ENCODE measurements at regions not wholly inside any gene's neighbourhood (a gene's known extent, or its start where the extent isn't known, plus 50 kb on each side); places are given as distances from the start of the nearest gene placed in this dataset.
"Not testable (repeated sequence)": the region's sequence is repeated elsewhere in the genome, so short reads cannot be mapped to it uniquely, and the experiment has no call there.

DNA sequence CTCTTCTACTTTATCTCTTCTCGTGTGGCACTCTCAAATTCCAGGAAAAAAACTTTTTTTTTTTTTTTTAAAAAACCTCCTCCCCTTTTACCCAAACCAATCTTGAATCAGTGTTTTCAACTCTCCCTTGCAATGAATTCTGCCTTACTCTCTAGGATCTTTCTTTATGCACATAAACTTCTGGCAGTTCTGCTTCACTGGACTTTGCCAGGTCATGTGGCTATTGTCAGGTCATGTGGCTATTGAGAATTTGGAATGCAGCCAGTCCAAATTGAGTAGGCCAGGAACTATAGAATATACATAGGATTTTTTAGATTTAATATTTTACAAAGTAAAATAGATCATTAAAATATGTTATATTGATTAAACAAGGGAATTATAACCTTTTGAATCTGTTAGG is 218.2 kb downstream of the TMTC3 start:
- no peaks in the 10 kb centered on the region for H3K9me3 ChIP-seq (ENCODE audit: control insufficient read depth in 2 of 2, low read length in 2 of 2)
- Mint-ChIP-seq H3K4me1 (no peaks in the 10 kb centered on the region), H3K27ac (no peak overlapping the region), H3K9me3 (peaks cover 0 to 10% (median 2%) of the 10 kb centered on the region in 7 donors), H3K27me3 (no peaks in the 10 kb centered on the region), H3K4me3 (no peak overlapping the region), H3K36me3 (no peaks in the 10 kb centered on the region)
- H3K36me3 ChIP-seq (ENCODE audit: control insufficient read depth, insufficient read depth, low read length): no peaks in the 10 kb centered on the region
- no peak overlapping the region for H3K4me3 ChIP-seq (ENCODE audit: low read depth, low read length)
- no peak overlapping the region for H3K27ac ChIP-seq (ENCODE audit: insufficient read depth, low read length, poor library complexity, severe bottlenecking)
- no peak for ATAC-seq (ENCODE audit: low read depth in 2 of 2)
- no peak for DNase-seq
- H3K4me1 ChIP-seq (ENCODE audit: control insufficient read depth, insufficient read depth, low read length, poor library complexity, severe bottlenecking): no peaks in the 10 kb centered on the region
- H3K27me3 ChIP-seq (ENCODE audit: control insufficient read depth, insufficient read depth, low read length): no peaks in the 10 kb centered on the region

DNA sequence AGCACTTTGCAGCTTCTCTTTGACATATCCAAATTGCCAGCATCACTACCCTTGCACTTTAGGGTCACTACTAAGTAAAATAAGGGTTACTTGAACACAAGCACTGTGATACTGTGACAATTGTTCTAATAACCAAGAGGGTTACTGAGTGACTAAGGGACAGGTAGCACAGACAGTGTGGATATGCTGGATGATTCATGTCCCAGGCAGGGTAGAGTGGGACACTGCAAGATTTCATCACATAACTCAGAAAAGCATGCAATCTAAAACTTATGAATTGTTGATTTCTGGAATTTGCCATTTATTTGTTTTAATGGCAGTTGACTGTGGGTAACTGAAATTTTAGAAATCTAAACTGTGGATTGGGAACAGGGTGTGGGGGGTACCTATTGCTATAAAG is 218.8 kb downstream of the KITLG start:
- H3K27ac ChIP-seq (ENCODE audit: insufficient read depth, low read length, poor library complexity, severe bottlenecking): no peak overlapping the region
- no peaks in the 10 kb centered on the region for H3K36me3 Mint-ChIP-seq
- H3K9me3 ChIP-seq (ENCODE audit: control insufficient read depth in 2 of 2, low read length in 2 of 2): no peaks in the 10 kb centered on the region
- H3K27me3 Mint-ChIP-seq: no peaks in the 10 kb centered on the region
- no peaks in the 10 kb centered on the region for H3K27me3 ChIP-seq (ENCODE audit: control insufficient read depth, insufficient read depth, low read length)
- no peak overlapping the region for H3K27ac Mint-ChIP-seq
- H3K4me1 Mint-ChIP-seq: no peaks in the 10 kb centered on the region
- ATAC-seq (ENCODE audit: low read depth in 2 of 2) (no peak), DNase-seq (no peak)
- peaks cover 0 to 10% (median 2%) of the 10 kb centered on the region in 7 donors for H3K9me3 Mint-ChIP-seq
- H3K4me3 ChIP-seq (ENCODE audit: low read depth, low read length): no peak overlapping the region
- H3K4me1 ChIP-seq (ENCODE audit: control insufficient read depth, insufficient read depth, low read length, poor library complexity, severe bottlenecking): no peaks in the 10 kb centered on the region
- no peak overlapping the region for H3K4me3 Mint-ChIP-seq
- H3K36me3 ChIP-seq (ENCODE audit: control insufficient read depth, insufficient read depth, low read length): no peaks in the 10 kb centered on the region

DNA sequence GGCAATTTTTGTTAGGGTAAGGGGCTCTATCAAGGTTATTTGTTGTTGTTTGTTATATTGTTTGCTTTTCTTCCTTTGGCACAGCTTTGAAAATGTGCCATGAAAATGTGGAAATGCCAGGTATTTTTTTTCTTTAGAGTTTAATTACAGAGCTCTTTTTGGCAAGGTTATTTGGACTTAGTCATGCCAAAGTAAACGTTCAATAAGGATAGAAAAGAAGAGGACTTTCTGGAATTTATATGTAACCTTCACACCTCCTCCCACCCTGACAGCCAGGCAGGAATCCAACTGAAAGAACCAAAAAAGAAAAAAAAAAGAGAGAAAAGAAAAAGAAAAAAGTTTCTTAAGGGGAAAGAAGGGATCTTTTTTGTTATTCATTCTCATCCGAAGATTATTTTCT is 217.8 kb downstream of the KITLG start:
- Histone ChIP-seq H3K9me3 (ENCODE audit: control insufficient read depth in 2 of 2, low read length in 2 of 2) (no peaks in the 10 kb centered on the region), H3K27me3 (ENCODE audit: control insufficient read depth, insufficient read depth, low read length) (no peaks in the 10 kb centered on the region), H3K36me3 (ENCODE audit: control insufficient read depth, insufficient read depth, low read length) (no peaks in the 10 kb centered on the region), H3K27ac (ENCODE audit: insufficient read depth, low read length, poor library complexity, severe bottlenecking) (no peak overlapping the region), H3K4me3 (ENCODE audit: low read depth, low read length) (no peak overlapping the region), H3K4me1 (ENCODE audit: control insufficient read depth, insufficient read depth, low read length, poor library complexity, severe bottlenecking) (no peaks in the 10 kb centered on the region)
- Mint-ChIP-seq H3K27me3 (no peaks in the 10 kb centered on the region), H3K4me1 (no peaks in the 10 kb centered on the region), H3K4me3 (no peak overlapping the region), H3K36me3 (no peaks in the 10 kb centered on the region), H3K9me3 (peaks cover 0 to 10% (median 2%) of the 10 kb centered on the region in 7 donors), H3K27ac (no peak overlapping the region)
- DNase-seq (no peak), ATAC-seq (ENCODE audit: low read depth in 2 of 2) (no peak)

DNA sequence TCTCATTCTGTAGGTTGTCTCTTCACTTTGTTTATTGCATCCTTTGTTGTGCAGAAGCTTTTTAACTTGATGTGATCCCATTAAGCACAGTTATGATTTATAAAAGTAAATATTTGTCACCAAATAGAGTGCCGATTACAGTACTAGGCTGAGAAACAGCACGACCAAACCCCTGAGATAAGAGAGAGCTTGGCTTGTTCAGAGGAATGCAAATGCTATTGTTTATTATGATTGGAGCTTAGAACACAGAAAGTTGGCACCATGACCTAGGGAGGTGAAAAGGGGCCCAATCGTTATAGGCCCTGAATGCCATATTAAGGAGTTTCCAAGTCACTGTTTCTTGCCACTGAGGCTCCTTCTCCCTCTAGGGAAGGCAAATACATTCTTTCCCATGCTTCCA is 214.9 kb downstream of the KITLG start:
- H3K27me3 Mint-ChIP-seq: no peaks in the 10 kb centered on the region
- Histone ChIP-seq H3K4me1 (ENCODE audit: control insufficient read depth, insufficient read depth, low read length, poor library complexity, severe bottlenecking) (no peaks in the 10 kb centered on the region), H3K27ac (ENCODE audit: insufficient read depth, low read length, poor library complexity, severe bottlenecking) (no peak overlapping the region), H3K27me3 (ENCODE audit: control insufficient read depth, insufficient read depth, low read length) (no peaks in the 10 kb centered on the region), H3K36me3 (ENCODE audit: control insufficient read depth, insufficient read depth, low read length) (no peaks in the 10 kb centered on the region), H3K9me3 (ENCODE audit: control insufficient read depth in 2 of 2, low read length in 2 of 2) (no peaks in the 10 kb centered on the region), H3K4me3 (ENCODE audit: low read depth, low read length) (no peak overlapping the region)
- peaks cover 0 to 5% (median 2%) of the 10 kb centered on the region in 7 donors for H3K9me3 Mint-ChIP-seq
- H3K4me3 Mint-ChIP-seq: no peak overlapping the region
- DNase-seq (no peak), ATAC-seq (ENCODE audit: low read depth in 2 of 2) (no peak)
- H3K4me1 Mint-ChIP-seq: no peaks in the 10 kb centered on the region
- H3K36me3 Mint-ChIP-seq: no peaks in the 10 kb centered on the region
- H3K27ac Mint-ChIP-seq: no peak overlapping the region

DNA sequence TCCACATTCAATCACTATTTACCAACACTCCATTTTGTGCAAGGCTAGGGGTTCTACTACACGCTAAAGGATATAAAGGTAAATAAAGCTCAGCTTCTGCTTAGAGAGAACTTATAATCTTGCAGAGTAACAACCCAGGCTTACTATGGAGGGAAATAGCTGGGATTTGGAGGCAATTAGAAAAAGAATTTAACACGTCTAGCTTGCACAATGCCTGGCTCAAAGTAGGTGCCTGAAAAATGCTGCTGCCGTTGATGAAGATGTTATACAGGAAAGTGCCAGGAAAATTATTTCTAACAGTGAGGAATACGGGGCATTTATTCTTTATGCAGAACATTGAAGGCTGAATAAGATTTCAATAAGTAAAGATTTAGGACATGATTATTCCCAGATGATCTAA is 214.2 kb downstream of the KITLG start:
- no peaks in the 10 kb centered on the region for H3K4me1 Mint-ChIP-seq
- Histone ChIP-seq H3K4me1 (ENCODE audit: control insufficient read depth, insufficient read depth, low read length, poor library complexity, severe bottlenecking) (no peaks in the 10 kb centered on the region), H3K4me3 (ENCODE audit: low read depth, low read length) (no peak overlapping the region), H3K27ac (ENCODE audit: insufficient read depth, low read length, poor library complexity, severe bottlenecking) (no peak overlapping the region), H3K9me3 (ENCODE audit: control insufficient read depth in 2 of 2, low read length in 2 of 2) (no peaks in the 10 kb centered on the region), H3K27me3 (ENCODE audit: control insufficient read depth, insufficient read depth, low read length) (no peaks in the 10 kb centered on the region), H3K36me3 (ENCODE audit: control insufficient read depth, insufficient read depth, low read length) (no peaks in the 10 kb centered on the region)
- DNase-seq (no peak), ATAC-seq (ENCODE audit: low read depth in 2 of 2) (no peak)
- no peaks in the 10 kb centered on the region for H3K27me3 Mint-ChIP-seq
- peaks cover 0 to 5% (median 2%) of the 10 kb centered on the region in 7 donors for H3K9me3 Mint-ChIP-seq
- no peaks in the 10 kb centered on the region for H3K36me3 Mint-ChIP-seq
- H3K4me3 Mint-ChIP-seq: no peak overlapping the region
- H3K27ac Mint-ChIP-seq: no peak overlapping the region

DNA sequence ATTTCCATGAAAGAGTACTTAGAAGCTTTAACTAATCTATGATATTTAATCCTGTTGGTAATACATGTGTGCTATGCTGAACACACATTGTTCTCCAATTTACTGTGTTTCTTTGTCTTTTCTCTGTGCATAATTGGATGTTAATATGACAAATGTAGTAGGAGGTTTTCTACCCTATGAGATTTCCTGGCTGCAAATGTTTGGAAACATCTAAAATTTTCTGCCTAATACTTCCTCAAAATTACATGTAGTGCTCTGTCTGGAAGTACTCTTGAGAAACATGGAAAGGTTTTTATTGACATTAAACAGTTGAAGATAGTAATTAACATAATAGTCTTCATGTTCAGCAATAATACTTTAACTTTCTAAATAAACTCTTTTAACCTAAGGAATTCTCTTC is 213.0 kb downstream of the KITLG start:
- Histone ChIP-seq H3K27me3 (ENCODE audit: control insufficient read depth, insufficient read depth, low read length) (no peaks in the 10 kb centered on the region), H3K4me3 (ENCODE audit: low read depth, low read length) (no peak overlapping the region), H3K27ac (ENCODE audit: insufficient read depth, low read length, poor library complexity, severe bottlenecking) (no peak overlapping the region), H3K9me3 (ENCODE audit: control insufficient read depth in 2 of 2, low read length in 2 of 2) (no peaks in the 10 kb centered on the region), H3K4me1 (ENCODE audit: control insufficient read depth, insufficient read depth, low read length, poor library complexity, severe bottlenecking) (no peaks in the 10 kb centered on the region), H3K36me3 (ENCODE audit: control insufficient read depth, insufficient read depth, low read length) (no peaks in the 10 kb centered on the region)
- H3K36me3 Mint-ChIP-seq: no peaks in the 10 kb centered on the region
- DNase-seq: no peak
- H3K4me1 Mint-ChIP-seq: no peaks in the 10 kb centered on the region
- H3K4me3 Mint-ChIP-seq: no peak overlapping the region
- H3K27ac Mint-ChIP-seq: no peak overlapping the region
- no peaks in the 10 kb centered on the region for H3K27me3 Mint-ChIP-seq
- peaks cover 0 to 5% (median 2%) of the 10 kb centered on the region in 7 donors for H3K9me3 Mint-ChIP-seq
- ATAC-seq (ENCODE audit: low read depth in 2 of 2): no peak

DNA sequence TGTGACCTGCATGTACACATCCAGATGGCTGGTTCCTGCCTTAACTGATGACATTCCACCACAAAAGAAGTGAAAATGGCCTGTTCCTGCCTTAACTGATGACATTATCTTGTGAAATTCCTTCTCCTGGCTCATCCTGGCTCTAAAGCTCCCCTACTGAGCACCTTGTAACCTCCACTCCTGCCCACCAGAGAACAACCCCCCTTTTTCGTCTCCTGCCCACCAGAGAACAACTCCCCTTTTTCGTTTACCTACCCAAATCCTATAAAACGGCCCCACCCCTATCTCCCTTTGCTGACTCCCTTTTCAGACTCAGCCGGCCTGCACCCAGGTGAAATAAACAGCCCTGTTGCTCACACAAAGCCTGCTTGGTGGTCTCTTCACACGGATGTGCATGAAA is 212.2 kb downstream of the KITLG start:
- not testable (repeated sequence) for H3K4me3 Mint-ChIP-seq; H3K27me3 Mint-ChIP-seq; ATAC-seq (ENCODE audit: low read depth in 2 of 2)

DNA sequence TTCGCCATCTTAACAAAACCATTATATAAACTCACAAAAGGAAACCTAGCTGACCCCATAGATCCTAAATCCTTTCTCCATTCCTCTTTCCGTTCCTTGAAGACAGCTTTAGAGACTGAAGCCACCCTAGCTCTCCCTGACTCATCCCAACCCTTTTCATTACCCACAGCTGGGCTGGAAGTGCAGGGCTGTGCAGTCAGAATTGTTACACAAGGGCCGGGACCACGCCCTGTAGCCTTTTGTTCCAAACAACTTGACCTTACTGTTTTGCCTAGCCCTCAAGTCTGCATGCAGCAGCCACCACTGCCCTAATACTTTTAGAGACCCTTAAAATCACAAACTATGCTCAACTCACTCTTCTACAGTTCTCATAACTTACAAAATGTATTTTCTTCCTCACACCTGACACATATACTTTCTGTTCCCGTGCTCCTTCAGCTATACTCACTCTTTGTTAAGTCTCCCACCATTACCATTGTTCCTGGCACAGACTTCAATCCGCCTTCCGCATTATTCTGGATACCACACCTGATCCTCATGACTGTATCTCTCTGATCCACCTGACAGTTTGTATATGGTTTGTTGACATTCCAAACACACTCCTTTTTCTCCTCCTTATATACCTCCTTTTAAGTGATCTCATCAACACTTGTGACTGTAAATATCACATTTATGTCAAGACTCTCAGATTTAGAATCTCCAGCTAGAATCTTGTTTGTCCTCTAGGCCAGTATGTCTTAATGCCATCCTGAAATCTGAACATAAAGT is 208.7 kb downstream of the KITLG start:
- Histone ChIP-seq H3K4me1 (ENCODE audit: control insufficient read depth, insufficient read depth, low read length, poor library complexity, severe bottlenecking) (no peaks in the 10 kb centered on the region), H3K4me3 (ENCODE audit: low read depth, low read length) (no peak overlapping the region), H3K36me3 (ENCODE audit: control insufficient read depth, insufficient read depth, low read length) (no peaks in the 10 kb centered on the region), H3K27ac (ENCODE audit: insufficient read depth, low read length, poor library complexity, severe bottlenecking) (no peak overlapping the region), H3K27me3 (ENCODE audit: control insufficient read depth, insufficient read depth, low read length) (no peaks in the 10 kb centered on the region), H3K9me3 (ENCODE audit: control insufficient read depth in 2 of 2, low read length in 2 of 2) (no peaks in the 10 kb centered on the region)
- no peak for ATAC-seq (ENCODE audit: low read depth in 2 of 2)
- DNase-seq: no peak
- peaks cover 0 to 5% (median 0%) of the 10 kb centered on the region in 7 donors for H3K9me3 Mint-ChIP-seq
- H3K36me3 Mint-ChIP-seq: no peaks in the 10 kb centered on the region
- H3K27me3 Mint-ChIP-seq: peaks cover 2% of the 10 kb centered on the region
- H3K4me1 Mint-ChIP-seq: no peaks in the 10 kb centered on the region
- H3K4me3 Mint-ChIP-seq: no peak overlapping the region
- no peak overlapping the region for H3K27ac Mint-ChIP-seq

More for the DNA sequence above, 212.2 kb downstream of the KITLG start:
- not testable (repeated sequence) for H3K27ac ChIP-seq (ENCODE audit: insufficient read depth, low read length, poor library complexity, severe bottlenecking); H3K9me3 ChIP-seq (ENCODE audit: control insufficient read depth in 2 of 2, low read length in 2 of 2); H3K9me3 Mint-ChIP-seq; DNase-seq; H3K4me1 ChIP-seq (ENCODE audit: control insufficient read depth, insufficient read depth, low read length, poor library complexity, severe bottlenecking); H3K27ac Mint-ChIP-seq; H3K36me3 Mint-ChIP-seq; H3K27me3 ChIP-seq (ENCODE audit: control insufficient read depth, insufficient read depth, low read length); H3K4me1 Mint-ChIP-seq; H3K36me3 ChIP-seq (ENCODE audit: control insufficient read depth, insufficient read depth, low read length); H3K4me3 ChIP-seq (ENCODE audit: low read depth, low read length)
